EH (cell line): ENCODE measurements at regions not wholly inside any gene's neighbourhood (a gene's known extent, or its start where the extent isn't known, plus 50 kb on each side); places are given as distances from the start of the nearest gene placed in this dataset.

Source experiments
- DNase-seq: peaks from one replicate; pipeline ENCODE4 v3.0.0-alpha.2; 2015; ENCODE audit warnings: low read depth

DNA sequence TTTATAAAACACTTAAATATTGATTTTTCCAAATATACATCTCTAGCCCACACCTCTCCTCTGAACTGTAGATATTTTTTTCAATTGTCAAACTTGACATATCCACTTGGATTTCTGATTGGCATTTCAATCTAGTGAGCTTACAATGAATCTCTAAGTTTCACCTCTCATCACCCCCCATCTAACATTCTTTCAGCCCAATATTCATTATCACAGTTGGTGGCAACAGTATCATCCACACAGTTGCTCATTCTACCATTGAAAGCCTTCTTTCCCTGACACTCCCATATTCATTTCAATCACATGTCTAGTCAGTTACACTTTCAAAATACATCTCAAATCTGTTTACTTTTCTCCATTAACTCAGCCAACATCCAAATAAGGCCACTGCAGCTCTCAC is 385.2 kb downstream of the PCDH20 start:
- DNase-seq = no peak

DNA sequence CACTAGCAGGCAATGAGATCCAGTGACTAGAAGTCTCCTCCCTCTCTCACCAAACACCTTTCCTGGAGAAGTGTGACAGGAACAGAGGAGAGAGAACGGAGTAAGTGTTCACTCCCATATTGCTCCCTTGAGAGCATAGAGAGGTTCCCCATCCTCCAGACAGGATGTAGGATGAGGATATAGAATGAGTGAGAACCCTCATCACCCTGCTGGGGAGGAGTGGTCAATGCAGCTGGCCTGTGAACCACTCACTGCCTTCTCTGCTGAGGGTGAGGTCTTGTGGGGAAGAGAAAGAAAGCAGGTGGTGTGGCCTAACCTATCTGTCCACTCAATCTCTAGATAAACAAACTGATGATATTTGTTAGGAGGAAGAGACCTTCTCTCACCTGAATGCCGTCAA is 386.6 kb downstream of the PCDH20 start:
- DNase-seq = no peak

GRCh38 chr13:61024046-61024445 is 391.6 kb downstream of the PCDH20 start:
- no peak for DNase-seq

GRCh38 chr13:61021838-61022237 is 393.8 kb downstream of the PCDH20 start:
- DNase-seq = no peak

GRCh38 chr13:61013796-61014195 is 401.9 kb downstream of the PCDH20 start:
- no peak for DNase-seq

DNA sequence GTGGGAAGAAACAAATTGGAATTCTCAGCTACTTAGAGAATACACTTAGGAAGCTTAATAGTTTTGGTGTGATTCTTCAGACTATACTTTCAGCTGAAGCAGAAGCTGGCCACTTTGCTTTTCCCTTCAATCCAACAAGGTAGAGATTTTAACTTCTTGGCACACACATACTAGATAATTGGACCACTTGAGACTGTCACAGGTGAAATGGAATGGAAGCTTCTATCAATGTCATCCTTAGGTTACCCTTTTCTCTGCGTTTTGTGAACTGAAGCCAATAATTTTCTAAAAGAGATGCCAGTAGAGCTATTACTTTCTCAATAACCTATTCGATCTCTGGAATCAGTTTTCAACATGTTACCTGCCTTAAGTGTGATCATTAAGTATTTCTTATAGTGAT is 405.3 kb downstream of the PCDH20 start:
- no peak for DNase-seq

DNA sequence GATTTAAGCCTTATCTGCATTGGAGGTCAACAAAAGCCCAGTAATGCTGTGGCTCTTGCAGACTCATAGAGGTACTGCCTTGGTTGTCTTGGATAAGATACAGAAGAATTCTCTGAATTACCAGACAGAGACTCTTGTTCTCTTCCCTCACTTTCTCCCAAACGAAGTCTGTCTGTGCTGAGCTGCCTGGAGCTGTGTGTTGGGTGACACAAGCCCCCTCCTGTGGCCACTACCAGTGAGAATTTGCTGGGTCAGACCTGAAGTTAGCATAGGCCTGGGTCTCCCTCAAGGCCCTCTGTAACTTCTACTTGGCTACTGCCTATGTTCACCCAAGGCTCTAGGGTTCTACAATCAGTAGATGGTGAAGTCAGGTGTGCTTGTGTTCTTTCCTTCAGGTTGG is 413.0 kb downstream of the PCDH20 start:
- DNase-seq = no peak

- no peak for DNase-seq
Observed at GRCh38 chr13:60990032-60990733, 425.5 kb downstream of the PCDH20 start.

DNA sequence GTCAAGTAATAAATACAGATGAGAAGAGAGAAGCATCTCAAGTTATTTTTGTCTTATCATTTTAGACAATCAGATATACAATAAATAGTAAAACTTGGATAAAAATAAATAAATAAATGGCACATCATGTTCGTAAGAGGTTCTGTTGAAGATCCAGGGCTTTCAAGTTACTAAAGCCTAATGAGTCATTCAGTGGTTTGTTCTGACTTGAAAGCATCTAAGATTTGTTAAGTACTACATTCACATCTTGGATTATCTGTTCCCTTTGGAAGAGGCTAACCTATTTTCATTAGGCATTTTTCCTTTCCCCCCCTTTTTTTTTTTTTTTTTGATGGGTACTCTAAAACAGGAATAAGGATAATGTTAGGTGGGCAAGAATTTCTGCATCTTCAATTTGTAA is 429.3 kb downstream of the PCDH20 start:
- DNase-seq = no peak

DNA sequence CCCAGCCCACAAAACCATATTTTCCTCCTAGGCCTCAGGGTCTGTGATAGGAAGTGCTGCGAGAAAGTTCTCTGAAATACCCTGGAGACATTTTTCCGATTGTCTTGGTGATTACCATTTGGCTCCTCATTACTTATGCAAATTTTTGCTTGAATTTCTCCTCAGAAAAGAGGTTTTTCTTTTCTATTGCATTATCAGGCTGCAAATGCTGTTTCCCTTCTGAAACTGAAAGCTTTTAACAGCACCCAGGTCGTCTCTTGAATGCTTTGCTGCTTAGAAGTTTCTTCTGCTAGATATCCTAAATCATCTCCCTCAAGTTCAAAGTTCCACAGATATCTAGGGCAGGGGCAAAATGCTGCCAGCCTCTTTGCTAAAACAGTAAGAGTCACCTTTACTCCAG is 434.2 kb downstream of the PCDH20 start:
- DNase-seq = no peak

DNA sequence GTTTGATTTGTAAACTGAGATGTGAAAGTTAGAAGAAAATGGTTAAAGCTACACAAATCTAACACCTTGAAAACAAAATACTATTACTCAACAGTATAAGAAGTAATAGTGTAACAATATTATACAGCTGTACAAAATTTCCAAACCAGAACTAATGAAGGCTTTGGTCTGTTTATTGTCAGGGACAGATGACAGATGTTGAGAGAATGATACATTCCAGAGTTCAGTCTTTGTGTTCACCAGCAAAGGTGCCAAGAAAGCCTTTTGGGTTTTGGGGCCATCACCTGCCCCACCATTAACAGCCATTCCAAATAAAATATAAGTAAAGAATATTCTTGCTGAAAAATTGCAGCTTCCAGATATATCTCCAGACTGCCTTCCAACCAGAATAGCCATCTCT is 439.3 kb downstream of the PCDH20 start:
- no peak for DNase-seq

GRCh38 chr13:60974296-60974695 is 441.4 kb downstream of the PCDH20 start:
- DNase-seq = no peak

GRCh38 chr13:60973529-60973928 is 442.1 kb downstream of the PCDH20 start:
- DNase-seq = no peak

GRCh38 chr13:60970736-60971135 is 444.9 kb downstream of the PCDH20 start:
- DNase-seq = no peak

DNA sequence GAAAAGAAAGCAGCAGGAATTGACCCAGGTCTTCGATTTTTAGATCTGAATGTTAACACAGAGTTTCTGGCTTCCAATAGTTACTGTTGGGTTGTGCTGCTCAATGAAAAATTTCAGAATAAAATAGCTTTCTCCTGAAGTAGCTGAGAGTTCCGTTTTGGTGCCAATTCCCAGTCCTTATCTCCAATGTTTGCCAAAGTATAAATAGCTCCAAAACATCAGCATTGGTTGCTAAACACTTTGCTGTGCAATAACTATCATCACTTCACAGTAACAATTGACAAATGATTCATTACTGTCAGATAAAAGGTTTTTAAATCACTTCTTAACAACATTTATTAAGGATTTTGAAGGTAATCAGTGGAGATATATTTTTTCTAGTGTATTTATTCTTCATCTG is 446.0 kb downstream of the PCDH20 start:
- no peak for DNase-seq

DNA sequence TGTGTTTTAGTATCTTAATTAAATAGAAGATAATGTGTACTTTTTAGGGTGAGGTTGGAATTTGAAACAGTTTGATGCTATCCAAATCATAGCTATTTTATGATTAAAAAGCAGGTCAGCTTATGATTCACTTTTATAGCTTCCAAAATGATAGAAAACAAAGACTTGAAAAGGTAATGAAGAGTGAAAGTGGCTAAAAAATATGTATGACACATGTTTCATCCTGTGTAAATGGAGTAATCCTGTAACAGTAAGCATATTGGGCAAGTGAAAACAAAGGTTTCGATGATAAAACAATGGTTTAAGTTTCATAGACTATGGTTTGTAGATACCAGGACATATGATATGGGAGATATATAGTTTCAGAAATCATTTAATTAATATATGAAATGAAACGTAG is 456.2 kb downstream of the PCDH20 start:
- no peak for DNase-seq

- DNase-seq = no peak
Observed at GRCh38 chr13:60957816-60958215, 457.8 kb downstream of the PCDH20 start.

GRCh38 chr13:60945396-60945795 is 470.3 kb downstream of the PCDH20 start:
- DNase-seq = no peak

DNA sequence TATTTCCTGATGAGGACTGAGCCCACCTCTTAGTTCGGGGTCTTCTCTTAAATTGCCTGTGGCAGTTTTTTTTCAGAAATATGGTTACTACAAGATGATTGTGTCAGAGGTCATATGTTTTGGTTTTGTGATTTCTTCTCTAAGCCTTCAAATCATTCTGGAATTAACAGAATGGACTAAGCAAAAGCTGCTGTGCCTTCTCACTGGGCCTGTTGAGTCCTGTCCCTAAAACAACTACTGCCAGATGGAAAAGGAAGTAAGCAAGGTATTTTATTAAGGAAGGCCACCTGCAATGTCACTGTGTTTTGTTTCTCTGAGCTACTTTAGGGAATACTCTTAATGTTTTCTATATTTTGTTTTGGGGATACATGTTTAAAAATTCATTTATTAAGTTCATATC is 470.8 kb downstream of the PCDH20 start:
- DNase-seq = no peak

DNA sequence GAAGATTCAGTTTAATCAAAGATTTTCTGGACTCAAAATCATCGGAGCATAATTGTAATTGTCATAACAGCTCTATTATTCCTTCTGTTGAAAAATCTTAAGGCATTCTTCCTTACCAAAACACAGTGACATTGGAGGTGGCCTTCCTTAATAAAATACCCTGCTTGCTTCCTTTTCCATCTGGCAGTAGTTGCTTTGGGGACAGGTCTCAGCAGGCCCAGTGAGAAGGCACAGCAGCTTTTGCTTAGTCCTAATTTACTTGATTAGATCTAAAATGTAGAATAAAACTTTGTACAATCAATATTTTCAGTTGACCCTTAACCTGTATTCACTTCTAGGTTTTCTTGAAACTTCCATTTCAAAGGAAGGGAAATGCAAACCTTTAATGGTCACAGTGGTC is 471.6 kb downstream of the PCDH20 start:
- no peak for DNase-seq

DNA sequence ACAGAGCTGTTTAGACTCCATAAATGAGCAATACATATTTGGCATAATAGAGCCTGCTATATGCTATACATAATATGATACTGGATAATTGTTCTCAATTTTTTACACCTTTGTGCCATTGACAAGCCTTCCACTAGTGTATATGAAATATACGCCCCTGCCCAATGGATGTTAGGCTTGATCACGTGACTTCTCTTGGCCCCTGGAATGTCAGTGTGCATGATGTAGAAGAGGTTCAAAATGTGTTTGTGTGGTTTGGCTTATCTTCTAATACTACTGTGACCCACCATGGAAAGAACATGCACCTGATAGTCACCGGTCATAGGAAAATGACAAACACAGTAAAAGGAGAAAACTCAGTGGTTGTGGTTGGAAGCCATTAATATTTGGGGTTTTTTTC is 479.4 kb downstream of the PCDH20 start:
- no peak for DNase-seq

DNA sequence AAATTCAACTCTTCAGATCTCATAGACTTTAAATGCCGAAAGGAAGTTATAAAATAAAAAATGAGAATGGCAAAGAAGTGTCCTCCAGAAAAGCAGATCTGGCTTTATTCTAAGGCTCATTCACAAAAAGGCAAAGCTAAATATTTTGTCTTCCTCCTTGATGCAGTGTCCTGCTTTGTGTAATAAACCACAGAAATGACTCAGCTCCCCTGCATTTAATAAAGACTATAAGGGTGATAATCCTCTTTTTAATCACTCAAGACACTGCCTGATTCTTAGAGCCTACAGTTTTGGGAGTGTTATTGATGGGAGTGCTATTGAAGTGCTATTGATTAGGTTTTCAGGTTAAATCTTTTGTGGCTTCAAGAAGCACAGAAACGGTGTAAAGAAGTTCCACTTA is 482.0 kb downstream of the PCDH20 start:
- no peak for DNase-seq

DNA sequence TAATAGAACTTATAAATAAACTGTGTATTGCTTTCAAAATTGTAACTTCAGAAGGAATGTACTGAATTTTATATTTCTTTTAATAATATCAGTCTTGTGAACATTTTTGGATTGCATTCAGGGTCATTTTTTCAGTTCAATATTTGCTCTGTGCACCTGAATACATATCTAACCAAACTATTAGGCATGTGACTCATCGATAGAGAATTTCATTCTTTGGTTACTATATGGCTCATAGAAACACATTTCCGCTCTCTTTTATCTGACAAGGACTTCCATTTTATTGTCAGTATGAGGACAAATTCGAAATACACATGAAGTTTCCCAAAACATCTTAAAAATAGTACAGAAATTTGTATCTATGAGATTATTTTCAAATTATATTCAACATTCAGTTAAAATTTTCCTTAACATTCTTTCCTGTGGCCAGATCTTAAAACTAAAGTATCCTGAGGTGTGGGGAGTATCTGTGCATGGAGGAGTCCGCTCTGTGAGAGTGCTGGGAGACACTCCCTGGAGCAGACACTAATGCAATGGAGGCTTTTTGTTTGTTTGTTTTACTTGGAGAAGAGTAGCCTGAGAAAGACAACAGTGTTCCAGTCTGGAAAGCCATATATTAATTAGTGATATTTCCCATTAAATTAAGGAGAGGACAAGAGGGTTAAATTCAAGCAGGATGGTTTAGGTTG is 483.6 kb downstream of the PCDH20 start:
- no peak for DNase-seq

DNA sequence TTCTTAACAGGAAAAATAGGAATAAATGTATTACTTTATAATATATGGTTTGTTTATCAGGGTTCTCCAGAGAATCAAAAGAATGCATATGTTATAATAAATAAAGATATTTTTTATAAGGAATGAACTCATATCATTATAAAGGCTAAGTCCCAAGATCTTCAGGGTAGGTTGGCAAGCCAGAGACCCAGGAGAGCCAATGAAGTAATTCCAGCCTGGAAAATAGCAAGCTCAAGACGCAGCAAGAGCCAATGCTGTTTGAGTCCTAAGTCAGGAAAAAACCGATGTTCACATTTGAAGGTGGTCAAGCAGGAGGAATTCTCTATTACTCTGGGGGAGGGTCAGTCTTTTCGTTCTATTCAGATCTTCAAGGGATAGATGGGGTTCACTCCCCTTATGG is 490.0 kb downstream of the PCDH20 start:
- no peak for DNase-seq
